SK-N-SH (cell line): ENCODE measurements at regions not wholly inside any gene's neighbourhood (a gene's known extent, or its start where the extent isn't known, plus 50 kb on each side); places are given as distances from the start of the nearest gene placed in this dataset.

Experiments used
- CTCF ChIA-PET: fragments of 300-600, 350-600 bp; formaldehyde crosslinking; extraction: SDS; loops from one replicate; lab custom pipeline; 2021; lab: Yijun Ruan, JAX
- POLR2A ChIA-PET: fragments of 350-600 bp; sonication (Branson Sonifier 250); formaldehyde crosslinking; extraction: SDS; loops from one replicate; lab custom pipeline; 2020; ENCODE audit warnings: antibody characterized with exemption, inconsistent platforms; lab: Yijun Ruan, JAX
- DNase-seq: peaks from one replicate; pipeline ENCODE4 v3.0.0; 2012
- H2AFZ ChIP-seq: fragments of 200-600 bp; sonication (generic); 2 replicates; pipeline ENCODE4 v1.8.1; 2016; ENCODE audit warnings: antibody characterized with exemption, mild to moderate bottlenecking, low read depth
- H3F3A ChIP-seq: fragments of 200-600 bp; sonication (generic); replicated peaks from 2 replicates; pipeline ENCODE3; 2016; ENCODE audit warnings: antibody characterized with exemption, mild to moderate bottlenecking; ENCODE audit not compliant: insufficient read depth
- H3K27ac ChIP-seq, 2 experiments: fragments of 200-500 bp in 1 of 2; fragments of 200-600 bp in 1 of 2; sonication (Bioruptor generic) in 1 of 2; sonication (generic), shearing (Covaris generic) in 1 of 2; 2 replicates each; pipeline versions ENCODE4 v1.5.1 to v1.6.1; 2014 to 2016; ENCODE audit warnings: low read depth in 2 of 2, inconsistent platforms in 1 of 2, low read length in 1 of 2, mild to moderate bottlenecking in 1 of 2, mixed read lengths in 1 of 2
- H3K27me3 ChIP-seq: fragments of 200-600 bp; sonication (generic), shearing (Covaris generic); 2 replicates; pipeline ENCODE4 v1.6.1; 2016; ENCODE audit warnings: mixed run types; ENCODE audit not compliant: insufficient read depth
- H3K36me3 ChIP-seq, 2 experiments: fragments of 200-500 bp in 1 of 2; fragments of 200-600 bp in 1 of 2; sonication (Bioruptor generic) in 1 of 2; sonication (generic) in 1 of 2; replicated peaks in 1 of 2; 2 replicates each; pipeline versions ENCODE3 to v1.5.1; 2014 to 2016; ENCODE audit warnings: low read length in 1 of 2, mild to moderate bottlenecking in 1 of 2; ENCODE audit not compliant: insufficient read depth in 2 of 2, control insufficient read depth in 1 of 2
- H3K4me1 ChIP-seq, 2 experiments: fragments of 200-500 bp in 1 of 2; fragments of 200-600 bp in 1 of 2; sonication (Bioruptor generic) in 1 of 2; sonication (generic), shearing (Covaris generic) in 1 of 2; 2 replicates each; pipeline versions ENCODE4 v1.5.1 to v1.6.1; 2014 to 2016; ENCODE audit warnings: low read depth in 1 of 2, low read length in 1 of 2, mixed run types in 1 of 2; ENCODE audit not compliant: insufficient read depth in 2 of 2, control insufficient read depth in 1 of 2
- H3K4me2 ChIP-seq: fragments of 200-600 bp; sonication (generic), shearing (Covaris generic); 2 replicates; pipeline ENCODE4 v1.6.1; 2017; ENCODE audit warnings: mixed run types
- H3K4me3 ChIP-seq, 2 experiments: fragments of 200-500 bp in 1 of 2; fragments of 200-600 bp in 1 of 2; sonication (Bioruptor generic) in 1 of 2; sonication (generic), shearing (Covaris generic) in 1 of 2; 2 replicates each; pipeline versions ENCODE4 v1.5.1 to v1.8.1; 2014 to 2016; ENCODE audit warnings: low read depth in 2 of 2, inconsistent platforms in 1 of 2, low read length in 1 of 2, mild to moderate bottlenecking in 1 of 2, mixed read lengths in 1 of 2, moderate library complexity in 1 of 2
- H3K79me2 ChIP-seq: fragments of 200-600 bp; sonication (generic); 2 replicates; pipeline ENCODE4 v1.8.1; 2017; ENCODE audit warnings: mild to moderate bottlenecking; ENCODE audit not compliant: insufficient read depth
- H3K9ac ChIP-seq: fragments of 200-600 bp; sonication (generic); 2 replicates; pipeline ENCODE4 v1.6.1; 2017; ENCODE audit warnings: mixed run types
- H3K9me2 ChIP-seq: fragments of 200-600 bp; sonication (generic); 2 replicates; pipeline ENCODE4 v1.6.1; 2017; ENCODE audit warnings: mixed run types
- H3K9me3 ChIP-seq: fragments of 200-600 bp; sonication (generic); 2 replicates; pipeline ENCODE4 v1.6.1; 2017; ENCODE audit warnings: mixed run types, mild to moderate bottlenecking, moderate library complexity
- H4K20me1 ChIP-seq: fragments of 200-600 bp; sonication (generic); 2 replicates; pipeline ENCODE4 v1.6.1; 2017; ENCODE audit warnings: mild to moderate bottlenecking, mixed run types; ENCODE audit not compliant: insufficient read depth
- ELF1 ChIP-seq: IDR thresholded peaks from 2 replicates; pipeline ENCODE4 v1.4.0; 2012
- EP300 ChIP-seq, 2 experiments: IDR thresholded peaks; 2 replicates each; pipeline versions ENCODE4 v1.4.0 to v1.6.1; 2012; ENCODE audit warnings: borderline replicate concordance in 1 of 2, low read depth in 1 of 2, low read length in 1 of 2
- EZH2phosphoT487 ChIP-seq: fragments of 200-600 bp; sonication (generic); IDR thresholded peaks from 2 replicates; pipeline ENCODE4 v1.6.1; 2017; ENCODE audit warnings: low read depth, mixed run types, mild to moderate bottlenecking, antibody characterized with exemption, moderate library complexity, borderline replicate concordance
- FOSL2 ChIP-seq: IDR thresholded peaks from 2 replicates; pipeline ENCODE4 v1.4.0; 2012; ENCODE audit warnings: low read depth, mild to moderate bottlenecking, moderate library complexity, borderline replicate concordance
- GABPA ChIP-seq: IDR thresholded peaks from 2 replicates; pipeline ENCODE4 v1.4.0; 2012; ENCODE audit warnings: low read depth, mild to moderate bottlenecking
- MEF2A ChIP-seq: IDR thresholded peaks from 2 replicates; pipeline ENCODE4 v1.4.0; 2012; ENCODE audit warnings: low read depth, borderline replicate concordance
- NFIC ChIP-seq: IDR thresholded peaks from 2 replicates; pipeline ENCODE4 v1.4.0; 2012; ENCODE audit warnings: borderline replicate concordance
- NRF1 ChIP-seq: IDR thresholded peaks from 2 replicates; pipeline ENCODE4 v1.6.1; 2012; ENCODE audit warnings: low read depth, mild to moderate bottlenecking, low read length
- POLR2AphosphoS5 ChIP-seq: IDR thresholded peaks from 2 replicates; pipeline ENCODE4 v1.6.1; 2012; ENCODE audit warnings: low read depth, low read length
- RFX5 ChIP-seq: IDR thresholded peaks from 2 replicates; pipeline ENCODE4 v1.6.1; 2012; ENCODE audit warnings: mild to moderate bottlenecking, improper control_type of control experiment, low read length
- USF1 ChIP-seq: IDR thresholded peaks from 2 replicates; pipeline ENCODE4 v1.4.0; 2012; ENCODE audit warnings: low read depth, borderline replicate concordance
- WGBS: methylation state at CpG from one replicate; pipeline ENCODE4 v1.1.6; 2017; ENCODE audit warnings: low lambda C conversion rate; 5-methylcytosine and 5-hydroxymethylcytosine counted together
- TF ChIP-seq, protein P1 (sequence below): IDR thresholded peaks from 2 replicates; pipeline ENCODE4 v1.4.0; 2012; ENCODE audit warnings: low read depth
- TF ChIP-seq, protein P2 (sequence below): fragments of 200-600 bp; sonication (generic); IDR thresholded peaks from 2 replicates; pipeline ENCODE4 v1.6.1; 2017; ENCODE audit warnings: antibody characterized with exemption, mild to moderate bottlenecking, moderate library complexity
- TF ChIP-seq, protein P3 (sequence below): fragments of 150-350 bp; IDR thresholded peaks from 2 replicates; pipeline ENCODE4 v1.6.1; 2016; ENCODE audit warnings: mild to moderate bottlenecking, low read depth, low read length
- TF ChIP-seq, protein P4 (sequence below): fragments of 150-350 bp; IDR thresholded peaks from 2 replicates; pipeline ENCODE4 v1.6.1; 2017; ENCODE audit warnings: antibody characterized with exemption, low read length, low read depth, borderline replicate concordance

DNA sequence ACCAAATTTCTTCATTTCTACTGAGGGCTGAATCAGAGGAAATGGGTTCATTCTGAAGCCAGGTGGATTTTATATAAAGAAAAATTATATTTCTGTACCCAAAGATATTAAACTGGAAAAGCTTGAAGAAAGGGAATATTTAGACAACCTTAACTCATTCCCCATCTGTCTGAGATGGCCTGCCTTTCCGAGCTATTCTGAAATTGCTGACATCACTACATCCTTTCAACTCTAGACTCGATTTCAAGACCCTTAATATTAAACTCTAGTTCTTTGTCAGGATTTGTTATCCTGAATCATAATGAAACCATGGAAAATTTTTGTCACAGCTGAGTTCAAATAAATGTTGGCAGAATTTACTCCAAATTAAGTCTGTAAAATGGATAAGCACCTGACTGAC lies 818.5 kb upstream of the SEMA6A start:
- no peak overlapping the region for H3K9ac ChIP-seq
- ChIA-PET CTCF (no interaction called here), POLR2A (no interaction called here)
- no peaks in the 10 kb centered on the region for H3K27me3 ChIP-seq
- WGBS = 26% methylated on average over 2 of the region's 2 CpGs
- H3F3A ChIP-seq = no peaks in the 10 kb centered on the region
- TF ChIP-seq USF1 (no peak), NFIC (no peak), ELF1 (no peak), EP300 (IDR thresholded peaks at IDR 0.05; ENCODE audit: borderline replicate concordance in 1 of 2, low read depth in 1 of 2, low read length in 1 of 2) (no peak), EZH2phosphoT487 (no peak), MEF2A (no peak)
- TF ChIP-seq, protein P1, sequence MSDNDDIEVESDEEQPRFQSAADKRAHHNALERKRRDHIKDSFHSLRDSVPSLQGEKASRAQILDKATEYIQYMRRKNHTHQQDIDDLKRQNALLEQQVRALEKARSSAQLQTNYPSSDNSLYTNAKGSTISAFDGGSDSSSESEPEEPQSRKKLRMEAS = no peak
- TF ChIP-seq, protein P2, sequence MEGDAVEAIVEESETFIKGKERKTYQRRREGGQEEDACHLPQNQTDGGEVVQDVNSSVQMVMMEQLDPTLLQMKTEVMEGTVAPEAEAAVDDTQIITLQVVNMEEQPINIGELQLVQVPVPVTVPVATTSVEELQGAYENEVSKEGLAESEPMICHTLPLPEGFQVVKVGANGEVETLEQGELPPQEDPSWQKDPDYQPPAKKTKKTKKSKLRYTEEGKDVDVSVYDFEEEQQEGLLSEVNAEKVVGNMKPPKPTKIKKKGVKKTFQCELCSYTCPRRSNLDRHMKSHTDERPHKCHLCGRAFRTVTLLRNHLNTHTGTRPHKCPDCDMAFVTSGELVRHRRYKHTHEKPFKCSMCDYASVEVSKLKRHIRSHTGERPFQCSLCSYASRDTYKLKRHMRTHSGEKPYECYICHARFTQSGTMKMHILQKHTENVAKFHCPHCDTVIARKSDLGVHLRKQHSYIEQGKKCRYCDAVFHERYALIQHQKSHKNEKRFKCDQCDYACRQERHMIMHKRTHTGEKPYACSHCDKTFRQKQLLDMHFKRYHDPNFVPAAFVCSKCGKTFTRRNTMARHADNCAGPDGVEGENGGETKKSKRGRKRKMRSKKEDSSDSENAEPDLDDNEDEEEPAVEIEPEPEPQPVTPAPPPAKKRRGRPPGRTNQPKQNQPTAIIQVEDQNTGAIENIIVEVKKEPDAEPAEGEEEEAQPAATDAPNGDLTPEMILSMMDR = no peak
- TF ChIP-seq, protein P3, sequence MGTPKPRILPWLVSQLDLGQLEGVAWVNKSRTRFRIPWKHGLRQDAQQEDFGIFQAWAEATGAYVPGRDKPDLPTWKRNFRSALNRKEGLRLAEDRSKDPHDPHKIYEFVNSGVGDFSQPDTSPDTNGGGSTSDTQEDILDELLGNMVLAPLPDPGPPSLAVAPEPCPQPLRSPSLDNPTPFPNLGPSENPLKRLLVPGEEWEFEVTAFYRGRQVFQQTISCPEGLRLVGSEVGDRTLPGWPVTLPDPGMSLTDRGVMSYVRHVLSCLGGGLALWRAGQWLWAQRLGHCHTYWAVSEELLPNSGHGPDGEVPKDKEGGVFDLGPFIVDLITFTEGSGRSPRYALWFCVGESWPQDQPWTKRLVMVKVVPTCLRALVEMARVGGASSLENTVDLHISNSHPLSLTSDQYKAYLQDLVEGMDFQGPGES = no peak
- no peak for DNase-seq
- H3K9me2 ChIP-seq = no peaks in the 10 kb centered on the region
- H3K79me2 ChIP-seq = no peaks in the 10 kb centered on the region
- H4K20me1 ChIP-seq = no peaks in the 10 kb centered on the region
- no peak overlapping the region for H3K4me3 ChIP-seq
- H3K36me3 ChIP-seq = no peaks in the 10 kb centered on the region
- no peaks in the 10 kb centered on the region for H3K4me1 ChIP-seq
- H3K4me2 ChIP-seq = no peak overlapping the region
- H3K9me3 ChIP-seq = no peaks in the 10 kb centered on the region
- no peak overlapping the region for H3K27ac ChIP-seq
- H2AFZ ChIP-seq = no peak overlapping the region

- Histone ChIP-seq H3F3A (no peaks in the 10 kb centered on the region), H3K4me3 (no peak overlapping the region), H3K79me2 (no peaks in the 10 kb centered on the region), H3K27me3 (no peaks in the 10 kb centered on the region), H4K20me1 (no peaks in the 10 kb centered on the region), H3K9me2 (no peaks in the 10 kb centered on the region), H2AFZ (no peak overlapping the region), H3K9me3 (no peaks in the 10 kb centered on the region), H3K4me2 (no peak overlapping the region), H3K36me3 (no peaks in the 10 kb centered on the region), H3K9ac (no peak overlapping the region), H3K4me1 (no peaks in the 10 kb centered on the region), H3K27ac (no peak overlapping the region)
- no peak for TF ChIP-seq EZH2phosphoT487
- TF ChIP-seq NFIC = no peak
- no peak for TF ChIP-seq GABPA
- no peak for TF ChIP-seq RFX5
- no peak for TF ChIP-seq MEF2A
- TF ChIP-seq NRF1 = no peak
- TF ChIP-seq FOSL2 = no peak
- TF ChIP-seq, protein P4, sequence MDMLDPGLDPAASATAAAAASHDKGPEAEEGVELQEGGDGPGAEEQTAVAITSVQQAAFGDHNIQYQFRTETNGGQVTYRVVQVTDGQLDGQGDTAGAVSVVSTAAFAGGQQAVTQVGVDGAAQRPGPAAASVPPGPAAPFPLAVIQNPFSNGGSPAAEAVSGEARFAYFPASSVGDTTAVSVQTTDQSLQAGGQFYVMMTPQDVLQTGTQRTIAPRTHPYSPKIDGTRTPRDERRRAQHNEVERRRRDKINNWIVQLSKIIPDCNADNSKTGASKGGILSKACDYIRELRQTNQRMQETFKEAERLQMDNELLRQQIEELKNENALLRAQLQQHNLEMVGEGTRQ = no peak
- TF ChIP-seq POLR2AphosphoS5 = no peak
- ChIA-PET CTCF (no interaction called here), POLR2A (no interaction called here)
- no peak for DNase-seq
These were observed 805.7 kb upstream of the SEMA6A start for GRCh38 chr5:117380316-117380715.
